Astrocyte (in vitro differentiated cells and primary cell): ENCODE measurements at regions not wholly inside any gene's neighbourhood (a gene's known extent, or its start where the extent isn't known, plus 50 kb on each side); places are given as distances from the start of the nearest gene placed in this dataset.
A peak's percentile ranks its signal among the peaks of the same experiment; 100 is the strongest.

Experiments used
- DNase-seq: peaks from one replicate; pipeline ENCODE4 v3.0.0-alpha.2; 2010; ENCODE audit warnings: low read depth
- FAIRE-seq: peaks from 2 replicates; lab custom pipeline; 2011; peaks lifted over from hg19 to GRCh38; lab: Jason Lieb, UNC
- H2AFZ ChIP-seq: 2 replicates; pipeline ENCODE4 v1.6.0; 2012; ENCODE audit warnings: low read depth, low read length, inconsistent platforms
- H3K27ac ChIP-seq: 2 replicates; pipeline ENCODE4 v1.5.1; 2011; ENCODE audit warnings: low read depth, low read length, inconsistent platforms
- H3K27me3 ChIP-seq: 2 replicates; pipeline ENCODE4 v1.6.0; 2011; ENCODE audit warnings: low read length, inconsistent platforms; ENCODE audit not compliant: insufficient read depth
- H3K36me3 ChIP-seq: 2 replicates; pipeline ENCODE4 v1.5.1; 2011; ENCODE audit warnings: low read length, inconsistent platforms; ENCODE audit not compliant: insufficient read depth
- H3K4me1 ChIP-seq: 2 replicates; pipeline ENCODE4 v1.5.1; 2011; ENCODE audit warnings: low read length, inconsistent platforms; ENCODE audit not compliant: insufficient read depth
- H3K4me2 ChIP-seq: 2 replicates; pipeline ENCODE4 v1.6.0; 2012; ENCODE audit warnings: low read length, inconsistent platforms
- H3K4me3 ChIP-seq: 2 replicates; pipeline ENCODE4 v1.5.1; 2011; ENCODE audit warnings: low read depth, mild to moderate bottlenecking, low read length, inconsistent platforms; ENCODE audit not compliant: insufficient read depth
- H3K79me2 ChIP-seq: 2 replicates; pipeline ENCODE4 v1.6.0; 2012; ENCODE audit warnings: mild to moderate bottlenecking, low read length, inconsistent platforms; ENCODE audit not compliant: insufficient read depth
- H3K9ac ChIP-seq: 2 replicates; pipeline ENCODE4 v1.6.0; 2012; ENCODE audit warnings: mild to moderate bottlenecking, low read length, inconsistent platforms
- H3K9me3 ChIP-seq: 2 replicates; pipeline ENCODE4 v1.5.1; 2012; ENCODE audit warnings: low read depth, mild to moderate bottlenecking, low read length, inconsistent platforms; ENCODE audit not compliant: insufficient read depth
- H4K20me1 ChIP-seq: 2 replicates; pipeline ENCODE4 v1.6.0; 2012; ENCODE audit warnings: low read length, inconsistent platforms; ENCODE audit not compliant: insufficient read depth
- H3K27ac Mint-ChIP-seq: one replicate; pipeline ENCODE4 v1.8.0; 2021; ENCODE audit warnings: mild to moderate bottlenecking, mixed read lengths; ENCODE audit not compliant: unreplicated experiment
- H3K27me3 Mint-ChIP-seq: one replicate; pipeline ENCODE4 v1.8.0; 2021; ENCODE audit warnings: low read depth, mixed read lengths; ENCODE audit not compliant: unreplicated experiment
- H3K36me3 Mint-ChIP-seq: one replicate; pipeline ENCODE4 v1.8.0; 2021; ENCODE audit warnings: low read depth, mixed read lengths; ENCODE audit not compliant: unreplicated experiment
- H3K4me1 Mint-ChIP-seq: one replicate; pipeline ENCODE4 v1.8.0; 2021; ENCODE audit warnings: low read depth, mixed read lengths; ENCODE audit not compliant: unreplicated experiment
- H3K4me3 Mint-ChIP-seq: one replicate; pipeline ENCODE4 v1.8.0; 2021; ENCODE audit warnings: mild to moderate bottlenecking, moderate library complexity, mixed read lengths; ENCODE audit not compliant: unreplicated experiment
- H3K9me3 Mint-ChIP-seq: one replicate; pipeline ENCODE4 v1.8.0; 2021; ENCODE audit warnings: mild to moderate bottlenecking, mixed read lengths; ENCODE audit not compliant: unreplicated experiment
- CTCF ChIP-seq: IDR thresholded peaks from 2 replicates; pipeline ENCODE4 v1.5.1; 2011; ENCODE audit warnings: low read depth, mild to moderate bottlenecking, inconsistent platforms, low read length, moderate library complexity; ENCODE audit not compliant: insufficient read depth
- EZH2 ChIP-seq: IDR thresholded peaks from 2 replicates; pipeline ENCODE4 v1.6.1; 2012; ENCODE audit warnings: mild to moderate bottlenecking, low read length, inconsistent platforms; ENCODE audit not compliant: insufficient read depth

- TF ChIP-seq CTCF (peak; percentile 25), EZH2 (no peak)
- Histone ChIP-seq H3K4me3 (no peak overlapping the region), H3K4me2 (no peak overlapping the region), H3K9me3 (peaks cover 3% of the 10 kb centered on the region), H3K27ac (no peak overlapping the region), H3K4me1 (no peaks in the 10 kb centered on the region), H3K36me3 (no peaks in the 10 kb centered on the region), H3K79me2 (no peaks in the 10 kb centered on the region), H2AFZ (no peak overlapping the region), H3K9ac (no peak overlapping the region), H3K27me3 (no peaks in the 10 kb centered on the region), H4K20me1 (no peaks in the 10 kb centered on the region)
- H3K4me3 Mint-ChIP-seq, result no peak overlapping the region
- peaks cover 6% of the 10 kb centered on the region for H3K9me3 Mint-ChIP-seq
- peaks cover 40% of the 10 kb centered on the region for H3K27me3 Mint-ChIP-seq
- H3K36me3 Mint-ChIP-seq, result no peaks in the 10 kb centered on the region
- FAIRE-seq (no peak), DNase-seq (no peak)
- no peak overlapping the region for H3K27ac Mint-ChIP-seq
- no peaks in the 10 kb centered on the region for H3K4me1 Mint-ChIP-seq
Measured at GRCh38 chr4:77473509-77473908, 132.1 kb upstream of the CXCL13 start.

GRCh38 chr4:77481856-77482255 lies 123.8 kb upstream of the CXCL13 start:
- no peak for FAIRE-seq

More at GRCh38 chr4:77481856-77482255, 123.8 kb upstream of the CXCL13 start:
- Mint-ChIP-seq H3K27me3 (peaks cover 25% of the 10 kb centered on the region), H3K9me3 (no peaks in the 10 kb centered on the region), H3K4me3 (no peak overlapping the region), H3K4me1 (no peaks in the 10 kb centered on the region), H3K27ac (no peak overlapping the region), H3K36me3 (no peaks in the 10 kb centered on the region)
- H3K79me2 ChIP-seq, result no peaks in the 10 kb centered on the region
- no peaks in the 10 kb centered on the region for H3K9me3 ChIP-seq
- no peak overlapping the region for H2AFZ ChIP-seq
- no peak overlapping the region for H3K4me2 ChIP-seq
- H3K9ac ChIP-seq, result no peak overlapping the region
- H3K4me3 ChIP-seq, result no peak overlapping the region
- H4K20me1 ChIP-seq, result no peaks in the 10 kb centered on the region
- H3K36me3 ChIP-seq, result no peaks in the 10 kb centered on the region
- H3K4me1 ChIP-seq, result no peaks in the 10 kb centered on the region
- peaks cover 2% of the 10 kb centered on the region for H3K27me3 ChIP-seq
- peak; percentile 6 for DNase-seq
- TF ChIP-seq EZH2 (no peak), CTCF (no peak)
- no peak overlapping the region for H3K27ac ChIP-seq
